Body of pancreas (tissue), 4 donors: ENCODE measurements at regions not wholly inside any gene's neighbourhood (a gene's known extent, or its start where the extent isn't known, plus 50 kb on each side); places are given as distances from the start of the nearest gene placed in this dataset.

Experiments used
- CTCF ChIP-seq, 7 experiments: fragments of 450-650 bp in 4 of 7; fragments of 200-600 bp in 3 of 7; sonication (generic) in 3 of 7; IDR thresholded peaks; one replicate each; pipeline ENCODE4 v1.5.1; 2016 to 2019; ENCODE audit warnings: antibody characterized with exemption in 7 of 7
- POLR2A ChIP-seq, 3 donors: fragments of 450-650 bp; IDR thresholded peaks; one replicate each; pipeline ENCODE4 v1.6.1; 2016; ENCODE audit warnings: antibody characterized with exemption in 3 of 3, mild to moderate bottlenecking in 2 of 3

GRCh38 chr18:68072744-68073143 is 556.2 kb upstream of the DSEL start:
- TF ChIP-seq CTCF (IDR thresholded peaks at IDR 0.05), result no peak
- no peak for TF ChIP-seq POLR2A (IDR thresholded peaks at IDR 0.05)
